IMR-90 (cell line): ENCODE measurements at regions not wholly inside any gene's neighbourhood (a gene's known extent, or its start where the extent isn't known, plus 50 kb on each side); places are given as distances from the start of the nearest gene placed in this dataset.

Source experiments
- ATAC-seq: fragments of 200-7000 bp; cut with Tn5 transposase; 2 replicates; pipeline ENCODE4 v1.9.1; 2020; ENCODE audit warnings: low read depth, mild to moderate bottlenecking, moderate library complexity
- BruUV-seq: library from RNA; stranded (reverse); fragments of 400-500 nt; replicated peaks from 2 replicates; lab custom pipeline; 2021; lab: Mats Ljungman, UMichigan
- CTCF ChIA-PET: fragments of 300-600 bp; formaldehyde crosslinking; extraction: SDS; loops from one replicate; lab custom pipeline; 2021; ENCODE audit warnings: antibody characterized with exemption; lab: Yijun Ruan, JAX
- POLR2A ChIA-PET: fragments of 300-600 bp; sonication (Branson Sonifier 250); formaldehyde crosslinking; loops from one replicate; lab custom pipeline; 2022; ENCODE audit warnings: antibody characterized with exemption; ENCODE audit not compliant: unreplicated experiment; lab: Charles Lee
- DNase-seq: peaks from one replicate; pipeline ENCODE4 v3.0.0; 2013
- H2AFZ ChIP-seq: replicated peaks from 2 replicates; pipeline ENCODE3; 2013; ENCODE audit warnings: low read length, mild to moderate bottlenecking; ENCODE audit not compliant: poor library complexity
- H2AK5ac ChIP-seq: 2 replicates; pipeline ENCODE4 v1.6.1; 2013; ENCODE audit warnings: low read depth, low read length, inconsistent platforms
- H2AK9ac ChIP-seq: replicated peaks from 2 replicates; pipeline ENCODE3; 2013; ENCODE audit warnings: mild to moderate bottlenecking, low read depth, low read length, moderate library complexity; ENCODE audit not compliant: poor library complexity
- H2BK120ac ChIP-seq: 2 replicates; pipeline ENCODE4 v1.6.1; 2013; ENCODE audit warnings: low read depth, low read length, inconsistent platforms
- H2BK15ac ChIP-seq: 3 replicates; pipeline ENCODE4 v1.6.1; 2013; ENCODE audit warnings: low read depth, low read length, inconsistent platforms
- H2BK20ac ChIP-seq: 2 replicates; pipeline ENCODE4 v1.6.1; 2013; ENCODE audit warnings: low read depth, mild to moderate bottlenecking, inconsistent platforms, low read length, moderate library complexity
- H2BK5ac ChIP-seq: 2 replicates; pipeline ENCODE4 v1.6.1; 2013; ENCODE audit warnings: mild to moderate bottlenecking, low read depth, low read length, inconsistent platforms; ENCODE audit not compliant: poor library complexity, severe bottlenecking
- H3K14ac ChIP-seq: replicated peaks from 2 replicates; pipeline ENCODE4 v1.6.1; 2013; ENCODE audit warnings: low read depth, low read length, inconsistent platforms
- H3K18ac ChIP-seq: 2 replicates; pipeline ENCODE4 v1.6.1; 2013; ENCODE audit warnings: low read depth, low read length, control low read depth
- H3K23ac ChIP-seq: 2 replicates; pipeline ENCODE4 v1.6.1; 2013; ENCODE audit warnings: low read depth, low read length, inconsistent platforms
- H3K27ac ChIP-seq: 2 replicates; pipeline ENCODE4 v1.5.1; 2013; ENCODE audit warnings: mild to moderate bottlenecking, control low read depth, low read length; ENCODE audit not compliant: insufficient read depth
- H3K27me3 ChIP-seq: 2 replicates; pipeline ENCODE4 v1.6.1; 2013; ENCODE audit warnings: low read length; ENCODE audit not compliant: control insufficient read depth, insufficient read depth
- H3K36me3 ChIP-seq: 2 replicates; pipeline ENCODE4 v1.6.1; 2013; ENCODE audit warnings: low read length, mixed read lengths; ENCODE audit not compliant: control insufficient read depth, insufficient read depth
- H3K4ac ChIP-seq: 2 replicates; pipeline ENCODE4 v1.6.1; 2013; ENCODE audit warnings: low read depth, low read length, inconsistent platforms
- H3K4me1 ChIP-seq: 2 replicates; pipeline ENCODE4 v1.6.1; 2013; ENCODE audit warnings: low read length, mixed read lengths; ENCODE audit not compliant: control insufficient read depth, insufficient read depth
- H3K4me2 ChIP-seq: 2 replicates; pipeline ENCODE4 v1.6.1; 2013; ENCODE audit warnings: low read depth, mild to moderate bottlenecking, control low read depth, low read length, moderate library complexity
- H3K4me3 ChIP-seq: 2 replicates; pipeline ENCODE4 v1.5.1; 2013; ENCODE audit warnings: low read depth, mild to moderate bottlenecking, control low read depth, low read length, moderate library complexity; ENCODE audit not compliant: insufficient read depth
- H3K56ac ChIP-seq: 2 replicates; pipeline ENCODE4 v1.6.1; 2013; ENCODE audit warnings: low read length, inconsistent platforms; ENCODE audit not compliant: insufficient read depth; ENCODE audit errors: extremely low read depth
- H3K79me1 ChIP-seq, 2 experiments: 2 replicates each; pipeline ENCODE4 v1.6.1; 2013; ENCODE audit warnings: low read length in 2 of 2, inconsistent platforms in 1 of 2, low read depth in 1 of 2
- H3K9ac ChIP-seq: 2 replicates; pipeline ENCODE4 v1.6.1; 2013; ENCODE audit warnings: low read depth, low read length, control low read depth
- H3K9me1 ChIP-seq: 2 replicates; pipeline ENCODE4 v1.6.1; 2013; ENCODE audit warnings: low read length, inconsistent platforms; ENCODE audit not compliant: insufficient read depth
- H3K9me3 ChIP-seq: 2 replicates; pipeline ENCODE4 v1.6.1; 2013; ENCODE audit warnings: low read length; ENCODE audit not compliant: control insufficient read depth, insufficient read depth
- H4K20me1 ChIP-seq: 2 replicates; pipeline ENCODE4 v1.6.1; 2013; ENCODE audit warnings: low read length, inconsistent platforms; ENCODE audit not compliant: insufficient read depth
- H4K5ac ChIP-seq: 2 replicates; pipeline ENCODE4 v1.6.1; 2013; ENCODE audit warnings: mild to moderate bottlenecking, low read depth, low read length, control low read depth
- H4K8ac ChIP-seq, 2 experiments: 2 replicates each; pipeline ENCODE4 v1.6.1; 2013; ENCODE audit warnings: low read depth in 2 of 2, low read length in 2 of 2, control low read depth in 1 of 2, inconsistent platforms in 1 of 2
- H4K91ac ChIP-seq: 2 replicates; pipeline ENCODE4 v1.6.1; 2013; ENCODE audit warnings: low read depth, low read length, inconsistent platforms; ENCODE audit not compliant: insufficient read depth
- BHLHE40 ChIP-seq: fragments of 150-350 bp; IDR thresholded peaks from 2 replicates; pipeline ENCODE4 v1.6.1; 2016; ENCODE audit warnings: mild to moderate bottlenecking, low read depth, low read length
- CEBPB ChIP-seq: IDR thresholded peaks from 2 replicates; pipeline ENCODE4 v1.6.1; 2012; ENCODE audit warnings: low read depth, low read length, improper control_type of control experiment
- ELK1 ChIP-seq: fragments of 150-350 bp; IDR thresholded peaks from 2 replicates; pipeline ENCODE4 v1.6.1; 2016; ENCODE audit warnings: low read depth, mild to moderate bottlenecking, low read length, moderate library complexity, borderline replicate concordance
- FOS ChIP-seq: fragments of 150-350 bp; IDR thresholded peaks from 2 replicates; pipeline ENCODE4 v1.6.1; 2016; ENCODE audit warnings: low read depth, low read length
- MAFK ChIP-seq: IDR thresholded peaks from 2 replicates; pipeline ENCODE4 v1.6.1; 2012; ENCODE audit warnings: low read depth, low read length, improper control_type of control experiment
- MAZ ChIP-seq: IDR thresholded peaks from 2 replicates; pipeline ENCODE4 v1.6.1; 2012; ENCODE audit warnings: low read depth, mild to moderate bottlenecking, low read length, improper control_type of control experiment, moderate library complexity, borderline replicate concordance
- MXI1 ChIP-seq: IDR thresholded peaks from 2 replicates; pipeline ENCODE4 v1.6.1; 2012; ENCODE audit warnings: low read depth, mild to moderate bottlenecking, low read length, moderate library complexity, borderline replicate concordance
- NFE2L2 ChIP-seq: fragments of 150-350 bp; IDR thresholded peaks from 2 replicates; pipeline ENCODE4 v1.6.1; 2016; ENCODE audit warnings: low read depth, mild to moderate bottlenecking, low read length
- RAD21 ChIP-seq: IDR thresholded peaks from 2 replicates; pipeline ENCODE4 v1.6.1; 2012; ENCODE audit warnings: low read length, improper control_type of control experiment
- RCOR1 ChIP-seq: IDR thresholded peaks from 2 replicates; pipeline ENCODE4 v1.6.1; 2012; ENCODE audit warnings: mild to moderate bottlenecking, low read length, improper control_type of control experiment; ENCODE audit not compliant: insufficient replicate concordance
- SMC3 ChIP-seq: fragments of 150-350 bp; IDR thresholded peaks from 2 replicates; pipeline ENCODE4 v1.6.1; 2016; ENCODE audit warnings: low read depth, mild to moderate bottlenecking, antibody characterized with exemption, low read length, moderate library complexity
- USF2 ChIP-seq: fragments of 150-350 bp; IDR thresholded peaks from 2 replicates; pipeline ENCODE4 v1.6.1; 2017; ENCODE audit warnings: mild to moderate bottlenecking, antibody characterized with exemption, low read length, low read depth
- WGBS, 2 experiments: methylation state at CpG; one replicate each; pipeline versions ENCODE4 v1.1.5 to v1.1.7; 2013; ENCODE audit warnings: missing lambda C conversion rate in 2 of 2; ENCODE audit not compliant: insufficient read length in 1 of 2; ENCODE audit errors: extremely low coverage in 2 of 2; 5-methylcytosine and 5-hydroxymethylcytosine counted together
- dilution Hi-C: fragments of 300-500 bp; cut with HindIII; formaldehyde crosslinking; loops from one replicate; pipeline ENCODE4 v1.14.3; 2018; ENCODE audit warnings: low sequenced_read_pairs; ENCODE audit not compliant: unreplicated experiment
- in situ Hi-C: fragments of 300-500 bp; cut with MboI; formaldehyde crosslinking; loops from 3 replicates; pipeline ENCODE4 v1.14.3; 2019; ENCODE audit warnings: low sequenced_read_pairs, inconsistent platforms, mixed read lengths
- intact Hi-C: fragments of 100-400 bp; cut with micrococcal nuclease; formaldehyde crosslinking; loops from 2 replicates; pipeline ENCODE4 v1.10.0; 2022

- CTCF ChIA-PET, result no interaction called here
- dilution Hi-C loops, result no loop called here
- no TSS peak for BruUV-seq
- Histone ChIP-seq H3K4ac (no peak overlapping the region), H2BK15ac (no peak overlapping the region), H3K18ac (no peak overlapping the region), H2BK5ac (no peak overlapping the region), H3K23ac (no peak overlapping the region), H3K27ac (no peak overlapping the region), H2BK20ac (no peak overlapping the region), H4K91ac (no peak overlapping the region), H3K79me1 (no peaks in the 10 kb centered on the region), H3K27me3 (no peaks in the 10 kb centered on the region), H3K56ac (no peak overlapping the region), H3K14ac (no peak overlapping the region), H2AK9ac (no peak overlapping the region), H2AK5ac (no peak overlapping the region), H4K20me1 (no peaks in the 10 kb centered on the region), H3K4me3 (no peak overlapping the region), H3K9ac (no peak overlapping the region), H3K9me3 (peaks cover 7% of the 10 kb centered on the region), H4K5ac (no peak overlapping the region), H3K4me1 (no peaks in the 10 kb centered on the region), H3K4me2 (no peak overlapping the region), H3K9me1 (no peaks in the 10 kb centered on the region), H4K8ac (no peak overlapping the region), H3K36me3 (no peaks in the 10 kb centered on the region), H2BK120ac (no peak overlapping the region), H2AFZ (no peak overlapping the region)
- in situ Hi-C loops, result no loop called here
- ATAC-seq (no peak), DNase-seq (no peak)
- WGBS, 2 experiments, result no CpG with 5 or more reads among the region's 2 CpGs
- POLR2A ChIA-PET, result no interaction called here
- TF ChIP-seq RCOR1 (no peak), RAD21 (no peak), NFE2L2 (no peak), USF2 (no peak), ELK1 (no peak), CEBPB (no peak), SMC3 (no peak), FOS (no peak), MAZ (no peak), MAFK (no peak), BHLHE40 (no peak), MXI1 (no peak)
- intact Hi-C loops, result no loop called here
Measured at GRCh38 chr9:118088090-118088489, 383.9 kb downstream of the TLR4 start.
